Inferior parietal cortex (tissue), 1 donor: ENCODE measurements at regions not wholly inside any gene's neighbourhood (a gene's known extent, or its start where the extent isn't known, plus 50 kb on each side); places are given as distances from the start of the nearest gene placed in this dataset.

Experiments
- DNase-seq: peaks from one replicate; pipeline ENCODE4 v3.0.0-alpha.2; 2016; ENCODE audit errors: extremely low spot score

DNA sequence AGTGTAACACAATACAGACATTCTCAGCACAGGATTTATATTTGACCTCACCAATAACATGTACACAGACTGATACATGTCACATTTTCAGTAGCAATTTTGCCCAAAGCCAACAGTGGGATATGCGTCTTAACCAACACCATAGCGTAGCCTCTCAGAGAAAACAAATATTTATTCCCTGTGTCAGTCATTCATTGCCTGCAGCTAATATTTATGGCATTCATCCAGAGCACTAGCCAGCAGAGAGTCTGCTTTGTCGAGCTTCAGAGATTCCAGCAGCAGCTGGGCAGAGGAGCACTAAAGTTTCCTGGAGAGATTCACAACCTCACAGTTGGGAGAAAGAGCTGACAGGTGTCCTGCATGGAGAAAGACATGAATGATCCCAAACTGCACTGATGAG is 400.7 kb upstream of the DAB1 start:
- no peak for DNase-seq

DNA sequence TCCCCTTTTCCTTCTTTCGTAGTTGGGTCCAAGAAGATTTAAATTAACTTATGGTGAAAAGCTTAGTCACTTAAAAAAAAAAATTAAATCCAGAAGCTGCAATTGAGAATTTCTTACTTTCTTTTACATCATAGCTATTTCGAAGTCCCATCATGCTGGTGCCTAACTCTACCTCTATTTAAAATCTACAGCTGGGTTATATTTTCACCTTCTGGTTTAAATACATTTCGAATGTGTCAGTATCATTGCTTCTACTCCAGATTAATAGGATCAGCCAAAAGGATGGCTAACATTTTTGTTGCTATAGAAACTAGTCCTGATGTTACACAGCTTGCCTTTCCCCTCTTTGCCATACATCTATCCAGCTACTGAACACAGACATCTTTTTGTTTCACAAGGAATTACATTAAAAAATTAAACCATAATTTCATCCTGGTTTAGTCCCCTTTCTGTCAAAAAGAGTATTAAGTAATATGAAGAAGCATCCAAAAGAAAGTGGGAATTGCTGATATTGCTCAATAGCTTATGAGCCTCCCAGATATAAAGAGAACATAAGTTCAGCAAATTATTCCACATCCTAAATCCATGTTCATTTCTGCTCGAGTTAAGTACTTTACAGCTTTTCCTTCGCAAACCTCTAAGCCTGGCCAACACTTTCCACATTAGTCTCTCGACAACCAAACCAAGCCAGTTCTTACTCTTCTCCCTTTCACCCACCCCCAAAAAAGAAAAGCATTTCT is 396.7 kb upstream of the DAB1 start:
- no peak for DNase-seq

DNA sequence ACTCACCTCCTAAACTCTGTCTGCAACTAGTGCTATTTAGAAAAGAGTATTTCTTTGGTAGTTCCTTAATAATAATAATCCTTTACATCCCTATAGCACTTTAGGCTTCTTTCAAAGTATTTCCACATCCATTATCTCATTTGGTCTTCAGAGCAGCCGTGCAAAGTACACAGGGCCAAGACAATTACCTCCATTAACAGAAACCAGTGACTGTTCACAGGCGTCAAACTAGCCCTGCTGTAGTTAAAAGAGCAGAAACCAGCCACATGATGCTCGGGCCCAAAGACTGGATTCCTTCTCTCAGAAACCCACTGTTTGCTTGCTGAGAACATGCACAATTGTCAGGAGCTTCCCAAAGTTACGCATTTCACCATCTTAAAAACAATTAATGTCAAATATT is 396.0 kb upstream of the DAB1 start:
- DNase-seq: no peak

DNA sequence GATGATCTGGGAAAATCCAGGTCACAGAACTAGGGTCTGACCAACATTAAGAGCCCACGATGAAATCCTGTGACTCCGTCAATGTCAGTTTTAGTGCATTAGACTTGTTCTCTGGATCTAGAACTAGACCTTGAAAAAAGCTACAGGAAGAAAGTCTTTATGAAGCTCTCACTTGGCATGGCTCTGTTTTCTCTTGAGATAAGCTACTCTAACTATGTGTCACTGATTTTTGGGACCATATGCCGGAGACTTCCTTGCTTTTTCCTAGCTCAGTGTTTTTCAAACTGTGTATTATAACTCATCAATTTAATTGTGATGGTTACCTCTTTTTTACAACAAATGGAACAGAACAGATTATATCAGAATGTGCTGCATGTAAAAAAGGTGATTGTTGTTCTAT is 379.7 kb upstream of the DAB1 start:
- no peak for DNase-seq

DNA sequence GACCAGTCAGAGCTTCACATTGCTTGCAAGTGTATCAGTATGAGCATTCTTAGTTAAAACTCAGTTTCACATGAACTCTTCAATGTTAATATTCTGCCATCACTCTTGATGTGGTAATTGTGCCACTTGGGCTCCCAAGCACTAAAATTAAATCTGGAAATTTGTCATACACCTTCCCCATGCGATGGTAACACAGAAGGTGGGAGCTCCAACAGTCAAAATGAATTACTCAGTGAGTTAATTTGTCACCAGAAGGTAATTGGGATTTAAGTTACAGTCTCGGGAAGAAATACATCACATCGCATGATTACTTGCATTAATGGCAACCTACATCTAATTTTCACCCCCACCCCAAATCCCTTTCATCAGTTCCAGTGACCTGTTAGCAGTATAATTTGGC is 376.5 kb upstream of the DAB1 start:
- no peak for DNase-seq

DNA sequence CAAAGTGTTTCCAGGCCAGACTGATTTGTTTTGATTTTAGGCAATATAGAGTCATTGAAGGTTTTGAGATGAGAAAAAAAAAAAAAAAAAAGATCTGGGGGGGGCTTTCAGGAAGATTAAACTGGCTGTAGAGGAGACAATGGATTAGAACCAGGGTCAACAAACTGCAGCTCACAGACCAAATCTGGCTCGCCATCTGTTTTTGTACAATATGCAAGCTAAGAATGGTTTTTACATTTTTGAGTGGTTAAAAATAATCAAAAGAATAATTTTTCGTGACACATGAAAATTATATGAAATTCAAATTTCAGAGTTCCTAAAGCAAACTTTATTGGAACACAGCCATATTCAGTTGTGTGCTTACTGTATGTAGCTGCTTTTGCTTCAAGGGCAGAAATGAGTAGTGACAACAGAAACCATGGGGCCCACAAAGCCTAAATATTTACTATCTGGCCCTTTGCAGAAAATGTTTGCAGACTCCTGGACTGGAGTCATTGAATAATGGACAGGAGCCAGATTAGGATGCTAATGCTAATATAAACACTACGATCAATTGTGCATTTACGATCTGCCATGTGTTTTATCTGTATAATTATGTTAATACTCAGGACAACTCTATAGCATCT is 375.7 kb upstream of the DAB1 start:
- no peak for DNase-seq

DNA sequence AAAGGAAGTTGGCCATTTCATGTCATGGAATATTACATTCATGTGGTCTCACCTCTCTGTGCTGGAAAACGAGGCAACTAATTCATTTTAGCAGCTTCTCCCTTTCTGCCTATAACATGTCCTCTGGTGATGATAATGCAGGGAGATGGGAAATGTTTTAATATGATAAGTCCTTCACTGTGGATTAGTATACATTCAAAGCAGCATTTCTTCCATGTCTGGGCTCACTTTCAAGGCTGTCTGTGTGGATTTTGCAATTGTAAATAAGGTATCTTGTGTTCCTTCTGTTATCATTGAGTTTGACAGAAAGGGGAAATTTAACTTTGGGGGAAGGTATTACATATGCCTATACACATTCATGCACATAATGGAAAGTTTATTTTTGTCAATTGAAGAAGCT is 374.7 kb upstream of the DAB1 start:
- DNase-seq: no peak

DNA sequence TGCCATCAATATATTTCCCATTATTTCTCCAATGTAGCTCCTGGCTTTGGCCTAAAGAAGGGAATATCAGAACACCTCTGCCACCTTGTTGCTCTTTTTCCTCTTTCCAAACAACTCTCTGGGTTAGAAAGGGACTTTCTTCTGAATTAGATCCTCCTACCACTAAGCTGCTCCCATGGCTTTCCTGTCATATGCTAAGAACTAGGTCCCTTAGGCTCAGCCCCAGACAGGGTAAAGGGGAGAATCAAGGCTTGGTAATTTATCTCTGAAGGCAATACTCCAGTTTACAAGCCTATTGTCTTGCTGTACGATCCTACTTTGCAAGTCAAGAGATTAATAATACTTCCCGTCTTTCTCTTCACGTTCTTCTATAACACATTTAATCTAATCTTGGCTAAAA is 373.2 kb upstream of the DAB1 start:
- DNase-seq: no peak

DNA sequence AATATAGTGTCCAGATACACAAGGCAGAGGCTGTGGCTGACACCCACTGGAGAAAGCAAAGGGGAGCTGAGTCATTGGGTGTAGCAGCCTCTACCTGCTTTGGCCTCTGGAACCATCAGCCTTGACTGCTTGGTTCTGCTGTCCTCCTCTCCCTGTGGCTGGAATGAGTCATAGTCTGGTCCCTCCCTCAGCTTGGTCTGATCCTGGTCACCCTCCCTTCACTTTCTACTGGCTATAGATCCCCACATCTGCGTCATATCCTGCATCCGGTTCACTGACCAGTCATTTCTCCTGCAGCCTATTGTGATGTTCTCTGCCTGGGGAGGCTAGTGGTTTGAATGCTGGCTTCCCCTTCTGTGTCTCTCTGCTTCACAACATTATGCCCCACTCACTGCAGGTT is 372.8 kb upstream of the DAB1 start:
- no peak for DNase-seq

DNA sequence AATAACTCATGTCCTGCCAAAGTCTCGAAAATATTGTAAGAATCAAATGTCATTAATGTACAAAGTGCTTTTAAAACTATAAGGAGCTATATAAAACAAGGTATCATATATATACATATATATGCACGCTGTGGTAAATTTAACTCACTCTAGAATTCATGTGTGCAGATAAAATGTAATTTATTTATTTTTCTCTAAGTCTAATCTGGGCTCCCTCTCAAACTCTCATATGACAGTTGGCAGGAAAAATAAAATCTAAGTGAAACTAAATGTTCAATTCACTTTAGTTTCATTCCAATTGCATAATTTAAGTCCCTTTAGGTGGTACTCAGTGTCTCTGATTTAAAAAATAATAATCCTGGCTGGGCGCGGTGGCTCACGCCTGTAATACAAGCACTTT is 372.0 kb upstream of the DAB1 start:
- DNase-seq: no peak

DNA sequence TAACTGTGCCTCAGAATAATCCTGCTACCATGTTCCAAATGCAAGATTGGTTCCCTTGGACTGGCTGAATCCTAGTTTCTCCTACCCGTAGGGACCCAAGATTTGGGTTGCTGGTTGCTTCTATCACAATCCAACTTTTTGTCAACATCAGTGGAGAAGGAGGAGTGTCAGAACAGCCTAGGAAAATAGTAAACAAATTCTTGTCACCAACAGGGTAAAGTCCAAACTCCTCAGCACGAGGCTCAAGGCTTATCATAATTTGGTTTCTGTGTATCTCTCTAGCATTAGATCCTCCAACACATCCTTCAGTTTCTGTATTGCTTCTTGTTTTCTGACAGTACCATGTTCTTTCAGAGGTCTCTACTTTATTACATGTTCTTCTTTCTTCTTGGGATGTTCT is 370.2 kb upstream of the DAB1 start:
- DNase-seq: no peak

DNA sequence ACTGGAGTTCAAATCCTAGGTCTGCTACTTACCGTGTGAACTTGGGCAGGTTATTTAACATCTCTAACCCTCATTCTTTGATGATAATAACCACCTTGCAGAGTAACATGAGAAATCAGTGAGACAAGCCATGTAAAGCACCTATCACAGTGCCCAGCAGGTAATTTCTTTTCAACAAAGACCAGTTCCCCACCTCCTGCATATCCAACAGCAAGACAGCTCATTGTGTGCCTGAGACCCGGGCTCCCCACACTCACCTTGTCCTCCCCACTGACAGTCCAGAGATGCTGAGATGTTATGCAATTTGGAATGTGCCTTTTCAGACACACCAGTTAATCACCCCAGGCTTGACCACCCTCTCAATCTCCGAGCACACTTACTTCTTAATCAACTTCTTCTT is 367.6 kb upstream of the DAB1 start:
- DNase-seq: no peak

DNA sequence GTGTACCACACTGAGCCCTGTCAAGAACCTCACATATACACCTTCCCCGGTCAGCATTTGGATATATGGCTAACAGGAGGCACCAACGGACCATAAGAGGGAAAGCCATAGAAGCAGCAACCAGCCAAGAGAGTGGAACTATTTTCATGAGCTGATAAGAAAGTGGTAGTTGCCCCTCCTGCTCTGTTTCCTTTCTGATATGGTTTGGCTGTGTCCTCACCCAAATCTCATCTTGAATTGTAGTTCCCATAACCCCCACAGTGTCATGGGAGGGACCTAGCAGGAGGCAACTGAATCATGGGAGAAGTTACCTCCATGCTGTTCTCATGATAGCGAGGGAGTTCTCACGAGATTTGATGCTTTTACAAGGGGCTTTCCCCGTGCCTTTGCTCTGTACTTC is 366.1 kb upstream of the DAB1 start:
- DNase-seq: no peak

DNA sequence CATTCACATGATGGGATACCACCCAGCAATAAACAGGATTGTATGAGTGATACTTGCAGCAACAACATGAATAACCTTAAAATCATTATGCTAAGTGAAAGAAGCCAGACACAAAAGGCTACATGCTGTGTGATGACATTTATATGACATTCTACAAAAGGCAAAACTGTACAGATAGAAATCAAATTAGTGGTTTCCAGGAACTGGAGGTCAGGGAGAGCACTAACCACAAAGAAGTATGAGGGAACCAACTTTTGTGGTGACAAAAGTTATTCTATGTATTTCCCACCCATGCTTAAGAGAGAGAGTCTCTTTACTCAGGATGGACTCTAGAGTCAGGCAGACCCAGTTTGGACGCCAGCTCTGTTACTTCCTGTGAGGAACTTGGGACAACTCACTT is 364.5 kb upstream of the DAB1 start:
- DNase-seq: no peak

DNA sequence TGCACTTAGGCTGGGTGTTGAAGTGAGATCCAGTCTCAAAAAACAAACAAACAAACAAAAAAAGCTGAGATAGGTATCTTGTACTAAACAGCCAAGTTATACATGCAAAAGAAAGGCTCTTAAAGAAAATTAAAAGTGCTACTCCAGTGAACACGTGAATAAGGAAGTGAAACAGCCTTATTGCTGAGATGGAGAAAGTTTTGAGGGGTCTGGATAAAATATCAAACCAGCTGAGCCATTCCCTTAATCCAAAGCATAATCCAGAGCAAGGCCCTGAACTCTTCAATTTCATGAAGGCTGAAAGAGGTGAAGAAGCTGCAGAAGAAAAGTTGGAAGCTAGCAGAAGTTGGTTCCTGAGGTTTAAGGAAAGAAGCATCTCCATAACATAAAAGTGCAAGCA is 360.5 kb upstream of the DAB1 start:
- DNase-seq: no peak

DNA sequence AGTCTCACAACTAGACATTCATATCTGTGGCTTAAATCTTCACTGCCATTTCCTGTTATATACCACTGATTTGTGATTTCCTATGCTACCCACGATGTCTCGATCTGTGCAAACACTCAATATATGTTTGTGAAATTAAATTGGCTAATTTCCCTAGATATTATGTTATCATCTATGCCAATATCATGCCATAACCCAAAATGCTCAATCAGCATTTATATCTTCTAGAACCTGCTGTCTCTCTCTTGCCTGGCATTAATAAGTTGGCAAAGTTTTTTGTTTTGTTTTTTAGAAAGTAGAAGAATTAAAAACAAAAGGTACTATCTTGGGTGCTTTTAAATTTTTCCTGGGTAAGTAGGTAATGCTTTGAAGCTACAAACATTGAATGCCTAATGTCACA is 358.5 kb upstream of the DAB1 start:
- no peak for DNase-seq

DNA sequence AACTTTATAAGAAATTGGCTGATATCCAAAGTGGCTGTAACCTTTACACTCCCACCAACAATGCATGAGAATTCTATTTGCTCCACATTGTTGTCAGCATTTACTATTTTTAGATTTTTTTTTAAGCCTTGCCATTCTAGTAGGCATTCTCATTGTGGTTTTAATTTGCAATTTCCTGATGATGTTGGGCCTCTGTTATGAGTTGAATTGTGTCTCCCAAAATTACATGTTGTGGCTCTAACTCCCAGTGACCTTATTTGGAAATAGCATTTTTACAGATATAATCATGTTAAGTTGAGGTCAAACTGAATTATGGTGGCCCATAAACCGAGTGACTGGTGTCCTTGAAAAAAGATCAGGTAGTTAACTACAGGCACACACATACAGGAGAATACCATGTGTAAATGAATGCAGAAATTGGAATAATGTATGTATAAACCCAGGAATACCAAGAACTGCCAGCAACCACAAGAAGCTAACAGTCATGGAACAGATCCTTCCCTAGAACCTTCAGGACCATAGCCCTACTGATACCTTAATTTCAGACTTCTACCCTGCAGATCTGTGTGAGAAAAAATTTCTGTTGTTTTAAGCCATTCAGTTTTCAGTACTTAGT is 348.8 kb upstream of the DAB1 start:
- DNase-seq: no peak

DNA sequence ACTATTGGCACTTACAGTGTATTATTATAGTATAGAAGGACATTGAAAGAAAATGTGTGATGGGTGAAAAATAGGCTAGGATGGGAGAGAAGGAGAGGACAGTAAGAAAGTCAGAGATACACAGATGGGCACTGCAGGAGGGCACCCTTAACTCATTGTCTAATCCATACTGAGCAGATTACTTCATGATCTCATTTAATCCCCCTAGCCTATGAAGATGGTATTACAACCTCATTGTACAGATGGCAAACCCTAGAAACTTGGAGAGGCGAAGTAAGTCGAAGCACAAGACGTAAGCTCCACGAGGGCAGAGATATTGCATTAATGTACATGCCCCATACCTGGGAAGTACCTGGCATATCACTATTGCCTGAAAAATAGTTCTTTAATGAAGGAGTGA is 346.9 kb upstream of the DAB1 start:
- DNase-seq: no peak

DNA sequence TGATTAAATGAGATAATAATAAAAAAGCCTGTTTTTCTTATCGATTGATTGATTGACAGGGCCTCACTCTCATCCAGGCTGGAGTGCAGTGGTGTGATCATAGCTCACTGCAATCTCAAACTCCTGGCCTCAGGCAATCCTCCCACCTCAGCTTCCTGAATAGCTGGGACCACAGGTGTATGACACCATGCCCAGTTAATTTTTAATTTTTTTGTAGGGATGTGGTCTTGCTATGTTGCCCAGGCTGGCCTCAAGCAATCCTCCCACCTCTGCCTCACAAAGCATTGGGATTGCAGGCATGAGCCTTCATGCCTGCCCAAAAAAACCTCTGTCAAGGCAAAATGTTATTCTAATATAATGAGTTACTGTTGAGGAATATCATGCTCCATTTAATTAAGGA is 346.4 kb upstream of the DAB1 start:
- no peak for DNase-seq

DNA sequence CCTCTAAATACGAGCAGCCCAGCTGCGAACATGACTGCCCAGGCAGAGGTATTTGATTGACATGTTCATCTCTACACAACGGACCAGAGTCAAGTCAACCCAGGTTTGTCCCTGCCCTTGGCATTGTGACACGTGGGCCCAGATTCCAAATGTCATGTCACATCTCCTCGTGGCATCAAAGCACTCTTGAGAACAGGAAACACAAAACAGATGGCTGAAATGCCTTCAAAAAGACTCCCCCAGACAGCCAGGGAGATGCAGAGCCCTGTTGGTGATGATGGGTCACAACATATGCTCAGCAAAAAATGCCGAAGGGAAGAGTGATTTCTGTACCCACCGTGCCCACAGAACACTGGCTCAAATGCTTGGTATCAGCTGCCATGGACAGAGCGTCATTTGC is 337.8 kb upstream of the DAB1 start:
- DNase-seq: no peak

DNA sequence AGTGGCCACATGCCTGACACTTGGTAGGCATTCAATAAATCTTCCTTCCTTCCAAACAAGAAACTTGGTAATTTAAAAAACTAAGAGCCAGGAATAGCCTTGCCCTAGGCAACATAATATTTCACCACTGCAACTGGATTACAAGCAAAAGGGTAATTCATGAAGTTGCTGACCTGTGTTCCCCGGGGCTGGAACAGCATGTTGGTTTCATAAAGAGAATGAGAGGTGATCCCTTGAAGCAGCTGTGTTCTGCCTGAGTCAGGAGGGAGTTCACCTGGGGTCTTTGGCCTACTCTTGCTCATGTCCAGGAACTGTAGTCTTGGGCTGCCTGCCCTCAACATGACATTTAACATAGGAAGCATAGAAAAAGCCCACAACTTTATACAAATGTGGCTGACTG is 329.0 kb upstream of the DAB1 start:
- no peak for DNase-seq

DNA sequence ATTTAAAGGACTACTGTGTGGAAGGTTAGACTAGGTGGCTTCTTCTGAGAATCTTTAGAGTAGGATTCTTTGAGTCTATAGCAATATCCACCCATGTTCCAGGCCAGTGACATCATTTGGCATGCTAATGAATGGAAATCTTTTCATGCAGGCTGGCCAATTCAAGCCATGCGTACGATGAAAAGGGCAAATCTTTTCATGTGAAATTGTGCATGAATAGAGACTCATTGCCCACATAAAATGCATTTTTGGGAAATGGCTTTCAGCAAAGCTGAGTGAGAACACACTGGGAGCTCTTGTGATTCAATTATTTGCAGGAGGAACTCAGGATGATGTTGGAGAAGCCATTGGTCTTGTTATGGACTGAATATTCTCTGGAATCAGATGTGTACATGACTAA is 324.9 kb upstream of the DAB1 start:
- no peak for DNase-seq

DNA sequence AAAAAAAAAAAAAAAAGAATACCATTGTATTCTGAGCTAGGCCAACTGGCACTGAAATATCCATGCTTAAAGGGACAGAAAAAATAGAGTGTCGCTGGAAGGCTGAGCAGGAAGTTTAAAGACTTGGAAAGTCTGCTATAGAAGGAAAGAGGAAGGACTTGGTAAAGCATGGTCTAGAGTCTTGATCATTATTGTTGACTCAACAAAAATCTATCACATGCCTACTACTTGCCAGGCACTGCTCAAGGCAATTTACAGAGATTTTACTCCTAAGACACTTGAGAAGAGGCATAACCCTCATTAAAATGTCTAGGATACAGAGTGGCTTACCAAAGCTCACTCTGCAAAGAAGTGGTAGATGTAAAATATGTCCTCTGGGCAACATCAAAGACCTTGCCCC is 324.0 kb upstream of the DAB1 start:
- no peak for DNase-seq

DNA sequence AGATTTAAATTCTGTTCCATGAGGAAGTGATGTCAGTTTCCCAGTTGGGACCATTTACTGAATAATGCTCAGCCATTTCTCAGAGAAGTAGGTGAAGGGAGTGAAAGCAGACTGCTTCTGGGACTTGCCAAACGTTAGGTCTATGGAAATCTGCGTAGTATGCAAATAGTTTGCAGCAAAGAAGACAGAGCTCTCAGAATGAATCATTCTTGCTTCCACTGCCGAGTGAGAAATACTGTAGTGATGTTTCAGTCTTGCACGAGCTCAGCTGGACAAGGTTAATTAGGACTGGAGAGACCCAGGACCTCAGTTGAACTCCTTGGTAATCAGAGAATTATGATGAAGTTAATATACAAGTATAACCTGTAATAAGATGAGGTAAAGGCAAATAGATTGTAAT is 317.7 kb upstream of the DAB1 start:
- no peak for DNase-seq
